ENCODE measurements at regions not wholly inside any gene's neighbourhood (a gene's known extent, or its start where the extent isn't known, plus 50 kb on each side); places are given as distances from the start of the nearest gene placed in this dataset.
A peak's percentile ranks its signal among the peaks of the same experiment; 100 is the strongest.

DNA sequence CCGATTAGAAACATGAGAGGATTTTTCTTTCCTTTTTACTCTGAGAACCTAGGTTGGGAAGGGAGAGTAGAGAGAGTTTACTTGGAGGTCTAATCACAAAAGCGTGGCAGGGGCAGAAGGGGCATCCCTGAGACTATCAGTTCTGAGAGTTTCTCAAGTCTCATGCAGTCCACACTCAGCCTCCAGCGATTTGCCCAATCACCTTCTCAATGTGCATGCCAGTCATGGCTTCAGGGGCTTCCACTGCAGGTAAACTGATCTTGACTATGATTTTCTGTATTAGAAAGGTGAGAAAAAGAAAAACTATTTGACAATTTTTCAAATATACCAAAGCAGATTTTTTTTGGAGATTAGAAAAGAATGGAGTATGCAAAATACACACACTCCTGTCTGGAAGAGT is 617.1 kb upstream of the ZFP42 start:
- ChIA-PET POLR2A (ENCODE audit: low non-redundant PET) (no interaction called here), CTCF (no interaction called here)
- H3K9me3 ChIP-seq (ENCODE audit: low read depth, low read length, poor library complexity, severe bottlenecking) = no peaks in the 10 kb centered on the region
- intact Hi-C loops (cut with micrococcal nuclease; ENCODE audit: unreplicated experiment) = no loop called here
- TF ChIP-seq, protein P1, sequence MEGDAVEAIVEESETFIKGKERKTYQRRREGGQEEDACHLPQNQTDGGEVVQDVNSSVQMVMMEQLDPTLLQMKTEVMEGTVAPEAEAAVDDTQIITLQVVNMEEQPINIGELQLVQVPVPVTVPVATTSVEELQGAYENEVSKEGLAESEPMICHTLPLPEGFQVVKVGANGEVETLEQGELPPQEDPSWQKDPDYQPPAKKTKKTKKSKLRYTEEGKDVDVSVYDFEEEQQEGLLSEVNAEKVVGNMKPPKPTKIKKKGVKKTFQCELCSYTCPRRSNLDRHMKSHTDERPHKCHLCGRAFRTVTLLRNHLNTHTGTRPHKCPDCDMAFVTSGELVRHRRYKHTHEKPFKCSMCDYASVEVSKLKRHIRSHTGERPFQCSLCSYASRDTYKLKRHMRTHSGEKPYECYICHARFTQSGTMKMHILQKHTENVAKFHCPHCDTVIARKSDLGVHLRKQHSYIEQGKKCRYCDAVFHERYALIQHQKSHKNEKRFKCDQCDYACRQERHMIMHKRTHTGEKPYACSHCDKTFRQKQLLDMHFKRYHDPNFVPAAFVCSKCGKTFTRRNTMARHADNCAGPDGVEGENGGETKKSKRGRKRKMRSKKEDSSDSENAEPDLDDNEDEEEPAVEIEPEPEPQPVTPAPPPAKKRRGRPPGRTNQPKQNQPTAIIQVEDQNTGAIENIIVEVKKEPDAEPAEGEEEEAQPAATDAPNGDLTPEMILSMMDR (conservative IDR thresholded peaks at IDR 0.05; ENCODE audit: low read depth, low read length) = no peak
- no peak for TF ChIP-seq EZH2 (IDR thresholded peaks at IDR 0.05; ENCODE audit: borderline replicate concordance, low read depth, low read length, poor library complexity, severe bottlenecking)
- peaks cover 51% of the 10 kb centered on the region for H3K27me3 ChIP-seq (replicated peaks; ENCODE audit: insufficient read depth, low read depth, low read length, poor library complexity)
- H3K27ac ChIP-seq (ENCODE audit: low read depth, low read length, poor library complexity, severe bottlenecking) = no peak overlapping the region
- no TSS peak for BruUV-seq (replicated peaks)
- H3K36me3 ChIP-seq (ENCODE audit: insufficient read depth, low read length, poor library complexity, severe bottlenecking) = no peaks in the 10 kb centered on the region
- H3K4me3 ChIP-seq (ENCODE audit: low read depth, low read length, poor library complexity, severe bottlenecking) = no peak overlapping the region
- no peak for DNase-seq (ENCODE audit: low spot score)
- no peaks in the 10 kb centered on the region for H3K4me1 ChIP-seq (ENCODE audit: insufficient read depth, low read length, poor library complexity, severe bottlenecking)

DNA sequence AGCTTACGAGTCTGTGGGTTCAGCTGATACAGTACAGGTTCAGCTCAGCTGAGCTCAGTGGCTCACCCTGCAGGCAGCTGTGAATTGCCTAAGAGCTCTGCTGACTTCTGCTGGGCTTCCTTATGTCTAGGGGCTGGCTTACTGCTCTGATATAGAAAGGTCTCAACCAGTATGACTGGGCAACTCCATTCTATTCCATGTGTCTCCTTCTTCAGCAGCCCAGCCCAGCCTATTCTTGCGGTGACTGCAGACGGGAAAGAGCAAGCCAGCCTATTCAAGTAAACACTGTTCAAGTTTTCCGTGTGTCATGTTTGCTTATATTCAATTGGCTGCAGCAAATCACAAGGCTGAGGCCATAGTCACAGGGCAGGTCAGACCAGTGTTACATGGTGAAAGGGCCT is 615.4 kb upstream of the ZFP42 start:
- no peaks in the 10 kb centered on the region for H3K4me1 ChIP-seq (ENCODE audit: insufficient read depth, low read length, poor library complexity, severe bottlenecking)
- CTCF ChIA-PET = no interaction called here
- peak; percentile 36 for DNase-seq (ENCODE audit: low spot score)
- H3K9me3 ChIP-seq (ENCODE audit: low read depth, low read length, poor library complexity, severe bottlenecking) = no peaks in the 10 kb centered on the region
- no peak overlapping the region for H3K27ac ChIP-seq (ENCODE audit: low read depth, low read length, poor library complexity, severe bottlenecking)
- POLR2A ChIA-PET (ENCODE audit: low non-redundant PET) = no interaction called here
- intact Hi-C loops (cut with micrococcal nuclease; ENCODE audit: unreplicated experiment) = no loop called here
- no TSS peak for BruUV-seq (replicated peaks)
- peaks cover 40% of the 10 kb centered on the region for H3K27me3 ChIP-seq (replicated peaks; ENCODE audit: insufficient read depth, low read depth, low read length, poor library complexity)
- H3K4me3 ChIP-seq (ENCODE audit: low read depth, low read length, poor library complexity, severe bottlenecking) = no peak overlapping the region
- H3K36me3 ChIP-seq (ENCODE audit: insufficient read depth, low read length, poor library complexity, severe bottlenecking) = no peaks in the 10 kb centered on the region
- no peak for TF ChIP-seq EZH2 (IDR thresholded peaks at IDR 0.05; ENCODE audit: borderline replicate concordance, low read depth, low read length, poor library complexity, severe bottlenecking)
- TF ChIP-seq, protein P1 (conservative IDR thresholded peaks at IDR 0.05; ENCODE audit: low read depth, low read length) = peak; percentile 45

- no TSS peak for BruUV-seq (replicated peaks)
- Histone ChIP-seq H3K4me3 (ENCODE audit: low read depth, low read length, poor library complexity, severe bottlenecking) (no peak overlapping the region), H3K9me3 (ENCODE audit: low read depth, low read length, poor library complexity, severe bottlenecking) (no peaks in the 10 kb centered on the region), H3K27me3 (replicated peaks; ENCODE audit: insufficient read depth, low read depth, low read length, poor library complexity) (peaks cover 15% of the 10 kb centered on the region), H3K27ac (ENCODE audit: low read depth, low read length, poor library complexity, severe bottlenecking) (no peak overlapping the region), H3K36me3 (ENCODE audit: insufficient read depth, low read length, poor library complexity, severe bottlenecking) (no peaks in the 10 kb centered on the region), H3K4me1 (ENCODE audit: insufficient read depth, low read length, poor library complexity, severe bottlenecking) (no peaks in the 10 kb centered on the region)
- ChIA-PET CTCF (no interaction called here), POLR2A (ENCODE audit: low non-redundant PET) (no interaction called here)
- TF ChIP-seq, protein P1 (conservative IDR thresholded peaks at IDR 0.05; ENCODE audit: low read depth, low read length) = no peak
- no peak for TF ChIP-seq EZH2 (IDR thresholded peaks at IDR 0.05; ENCODE audit: borderline replicate concordance, low read depth, low read length, poor library complexity, severe bottlenecking)
- DNase-seq (ENCODE audit: low spot score) = no peak
- intact Hi-C loops (cut with micrococcal nuclease; ENCODE audit: unreplicated experiment) = no loop called here
Measured at GRCh38 chr4:187383181-187383580, 612.4 kb upstream of the ZFP42 start.

Data from A673 (cell line).